ENCODE measurements at regions not wholly inside any gene's neighbourhood (a gene's known extent, or its start where the extent isn't known, plus 50 kb on each side); places are given as distances from the start of the nearest gene placed in this dataset.

- no peaks in the 10 kb centered on the region for H3K36me3 ChIP-seq (ENCODE audit: low read length)
- no peak overlapping the region for H3K27ac ChIP-seq (ENCODE audit: low read depth, low read length)
- H3K4me3 ChIP-seq (ENCODE audit: insufficient read depth, low read length, poor library complexity, severe bottlenecking): no peak overlapping the region
- H3K9me2 ChIP-seq (replicated peaks; ENCODE audit: insufficient read depth, low read length): no peaks in the 10 kb centered on the region
- H4K20me1 ChIP-seq (ENCODE audit: low read depth, low read length): no peaks in the 10 kb centered on the region
- no peak overlapping the region for H3K9ac ChIP-seq (ENCODE audit: low read length)
- H3K79me2 ChIP-seq (ENCODE audit: insufficient read depth, low read length): no peaks in the 10 kb centered on the region
- no peak overlapping the region for H2AFZ ChIP-seq (ENCODE audit: low read depth, low read length, severe bottlenecking)
- peaks cover 7% of the 10 kb centered on the region; the same call in 1 of the 2 replicates for H3K9me3 ChIP-seq (ENCODE audit: insufficient read depth, low read length)
- TF ChIP-seq EZH2phosphoT487 (conservative IDR thresholded peaks at IDR 0.05; ENCODE audit: low read length) (no peak), CTCF (IDR thresholded peaks at IDR 0.05; ENCODE audit: insufficient read depth, low read length, poor library complexity, severe bottlenecking) (no peak)
- H3F3A ChIP-seq (ENCODE audit: insufficient read depth): no peaks in the 10 kb centered on the region
- H3K27me3 ChIP-seq (ENCODE audit: low read length): no peaks in the 10 kb centered on the region
- no peak overlapping the region for H3K4me2 ChIP-seq (ENCODE audit: low read depth, low read length, poor library complexity, severe bottlenecking)
Observed at GRCh38 chr14:101167428-101167827, 263.9 kb upstream of the RTL1 start.

- no peak overlapping the region for H2AFZ ChIP-seq (ENCODE audit: low read depth, low read length, severe bottlenecking)
- no peaks in the 10 kb centered on the region for H3K9me2 ChIP-seq (replicated peaks; ENCODE audit: insufficient read depth, low read length)
- no peaks in the 10 kb centered on the region for H3K36me3 ChIP-seq (ENCODE audit: low read length)
- no peak overlapping the region for H3K9ac ChIP-seq (ENCODE audit: low read length)
- H3K27ac ChIP-seq (ENCODE audit: low read depth, low read length): no peak overlapping the region
- no peaks in the 10 kb centered on the region for H4K20me1 ChIP-seq (ENCODE audit: low read depth, low read length)
- no peaks in the 10 kb centered on the region for H3K27me3 ChIP-seq (ENCODE audit: low read length)
- TF ChIP-seq EZH2phosphoT487 (conservative IDR thresholded peaks at IDR 0.05; ENCODE audit: low read length): no peak
- TF ChIP-seq CTCF (IDR thresholded peaks at IDR 0.05; ENCODE audit: insufficient read depth, low read length, poor library complexity, severe bottlenecking): no peak
- no peak overlapping the region for H3K4me2 ChIP-seq (ENCODE audit: low read depth, low read length, poor library complexity, severe bottlenecking)
- H3K4me3 ChIP-seq (ENCODE audit: insufficient read depth, low read length, poor library complexity, severe bottlenecking): no peak overlapping the region
- peaks cover 7% of the 10 kb centered on the region; the same call in 1 of the 2 replicates for H3K9me3 ChIP-seq (ENCODE audit: insufficient read depth, low read length)
- H3K79me2 ChIP-seq (ENCODE audit: insufficient read depth, low read length): no peaks in the 10 kb centered on the region
- H3F3A ChIP-seq (ENCODE audit: insufficient read depth): no peaks in the 10 kb centered on the region
Observed at GRCh38 chr14:101169267-101169666, 265.7 kb upstream of the RTL1 start.

- no peaks in the 10 kb centered on the region for H3K9me2 ChIP-seq (replicated peaks; ENCODE audit: insufficient read depth, low read length)
- no peak overlapping the region for H3K27ac ChIP-seq (ENCODE audit: low read depth, low read length)
- H3K4me3 ChIP-seq (ENCODE audit: insufficient read depth, low read length, poor library complexity, severe bottlenecking): no peak overlapping the region
- peaks cover 7% of the 10 kb centered on the region; the same call in 1 of the 2 replicates for H3K9me3 ChIP-seq (ENCODE audit: insufficient read depth, low read length)
- no peak overlapping the region for H2AFZ ChIP-seq (ENCODE audit: low read depth, low read length, severe bottlenecking)
- H4K20me1 ChIP-seq (ENCODE audit: low read depth, low read length): no peaks in the 10 kb centered on the region
- TF ChIP-seq CTCF (IDR thresholded peaks at IDR 0.05; ENCODE audit: insufficient read depth, low read length, poor library complexity, severe bottlenecking) (no peak), EZH2phosphoT487 (conservative IDR thresholded peaks at IDR 0.05; ENCODE audit: low read length) (no peak)
- H3K4me2 ChIP-seq (ENCODE audit: low read depth, low read length, poor library complexity, severe bottlenecking): no peak overlapping the region
- no peaks in the 10 kb centered on the region for H3K36me3 ChIP-seq (ENCODE audit: low read length)
- H3K79me2 ChIP-seq (ENCODE audit: insufficient read depth, low read length): no peaks in the 10 kb centered on the region
- H3F3A ChIP-seq (ENCODE audit: insufficient read depth): no peaks in the 10 kb centered on the region
- H3K27me3 ChIP-seq (ENCODE audit: low read length): no peaks in the 10 kb centered on the region
- H3K9ac ChIP-seq (ENCODE audit: low read length): no peak overlapping the region
Observed at GRCh38 chr14:101171650-101172049, 268.1 kb upstream of the RTL1 start.
